ENCODE measurements at regions not wholly inside any gene's neighbourhood (a gene's known extent, or its start where the extent isn't known, plus 50 kb on each side); places are given as distances from the start of the nearest gene placed in this dataset.

GRCh38 chr9:126017758-126018157 is 270.6 kb downstream of the PBX3 start:
- DNase-seq (ENCODE audit: insufficient read length, low spot score) = no peak
- TF ChIP-seq, protein P1, sequence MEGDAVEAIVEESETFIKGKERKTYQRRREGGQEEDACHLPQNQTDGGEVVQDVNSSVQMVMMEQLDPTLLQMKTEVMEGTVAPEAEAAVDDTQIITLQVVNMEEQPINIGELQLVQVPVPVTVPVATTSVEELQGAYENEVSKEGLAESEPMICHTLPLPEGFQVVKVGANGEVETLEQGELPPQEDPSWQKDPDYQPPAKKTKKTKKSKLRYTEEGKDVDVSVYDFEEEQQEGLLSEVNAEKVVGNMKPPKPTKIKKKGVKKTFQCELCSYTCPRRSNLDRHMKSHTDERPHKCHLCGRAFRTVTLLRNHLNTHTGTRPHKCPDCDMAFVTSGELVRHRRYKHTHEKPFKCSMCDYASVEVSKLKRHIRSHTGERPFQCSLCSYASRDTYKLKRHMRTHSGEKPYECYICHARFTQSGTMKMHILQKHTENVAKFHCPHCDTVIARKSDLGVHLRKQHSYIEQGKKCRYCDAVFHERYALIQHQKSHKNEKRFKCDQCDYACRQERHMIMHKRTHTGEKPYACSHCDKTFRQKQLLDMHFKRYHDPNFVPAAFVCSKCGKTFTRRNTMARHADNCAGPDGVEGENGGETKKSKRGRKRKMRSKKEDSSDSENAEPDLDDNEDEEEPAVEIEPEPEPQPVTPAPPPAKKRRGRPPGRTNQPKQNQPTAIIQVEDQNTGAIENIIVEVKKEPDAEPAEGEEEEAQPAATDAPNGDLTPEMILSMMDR (IDR thresholded peaks at IDR 0.05; ENCODE audit: insufficient read depth, missing control alignments) = no peak
- FAIRE-seq = no peak

DNA sequence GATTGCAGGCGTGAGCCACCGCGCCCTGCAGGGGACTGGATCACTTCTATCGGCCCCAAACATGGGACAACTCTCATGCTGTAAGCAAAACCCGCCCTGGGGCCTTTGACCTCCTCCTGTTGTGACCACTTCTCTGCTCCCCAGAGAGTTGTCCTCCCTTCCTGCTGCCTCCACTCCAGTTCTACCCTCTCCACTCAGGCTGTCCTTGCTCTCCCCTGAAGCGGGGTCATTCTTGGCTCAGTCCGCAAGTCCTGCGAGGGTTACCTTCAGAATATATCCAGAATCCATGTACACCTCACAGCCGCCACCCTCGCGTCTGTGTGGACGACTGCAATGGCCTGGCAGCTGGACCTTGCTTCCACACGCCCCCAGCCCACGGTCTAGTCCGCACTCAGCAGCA is 273.7 kb downstream of the PBX3 start:
- FAIRE-seq (no peak), DNase-seq (ENCODE audit: insufficient read length, low spot score) (no peak)
- TF ChIP-seq, protein P1 (IDR thresholded peaks at IDR 0.05; ENCODE audit: insufficient read depth, missing control alignments) = no peak

GRCh38 chr9:126023962-126024361 is 276.8 kb downstream of the PBX3 start:
- FAIRE-seq (no peak), DNase-seq (ENCODE audit: insufficient read length, low spot score) (no peak)
- TF ChIP-seq, protein P1 (IDR thresholded peaks at IDR 0.05; ENCODE audit: insufficient read depth, missing control alignments) = no peak

DNA sequence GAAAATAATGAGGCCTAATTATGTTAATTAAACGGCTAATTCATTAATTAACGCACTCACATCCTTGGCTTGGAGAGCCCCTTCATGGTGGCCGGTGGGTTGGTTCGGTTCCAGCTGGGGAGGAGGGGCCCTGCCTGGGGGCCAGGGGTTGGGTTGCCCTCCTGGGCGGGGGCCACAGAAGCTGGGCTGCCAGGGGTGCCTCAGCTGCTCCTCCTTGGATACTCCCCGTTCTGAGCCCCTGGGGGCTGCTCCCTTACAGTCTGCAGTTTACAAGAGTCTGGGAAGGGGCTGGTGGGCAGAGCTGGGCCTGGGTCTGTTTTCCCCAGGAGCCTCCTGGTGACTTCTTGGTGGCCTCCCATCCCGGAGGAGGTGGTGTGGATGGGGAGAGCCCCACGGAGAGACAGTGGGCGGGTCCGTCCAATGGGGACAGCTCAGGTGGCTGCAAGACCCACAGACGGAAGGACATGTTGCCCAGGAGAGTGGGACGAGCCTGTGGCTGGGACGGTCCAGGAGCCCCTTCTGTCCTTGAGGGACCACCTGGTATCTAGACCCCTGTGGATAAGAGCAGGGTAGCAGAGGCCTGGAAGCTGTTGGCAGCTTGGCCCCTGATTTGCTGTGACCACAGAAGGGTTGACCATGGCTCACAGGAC is 277.5 kb downstream of the PBX3 start:
- TF ChIP-seq, protein P1 (IDR thresholded peaks at IDR 0.05; ENCODE audit: insufficient read depth, missing control alignments) = no peak
- DNase-seq (ENCODE audit: insufficient read length, low spot score) (no peak), FAIRE-seq (no peak)

- FAIRE-seq (no peak), DNase-seq (ENCODE audit: insufficient read length, low spot score) (no peak)
- TF ChIP-seq, protein P1 (IDR thresholded peaks at IDR 0.05; ENCODE audit: insufficient read depth, missing control alignments) = no peak
These were observed 278.8 kb downstream of the PBX3 start for GRCh38 chr9:126025991-126026390.

DNA sequence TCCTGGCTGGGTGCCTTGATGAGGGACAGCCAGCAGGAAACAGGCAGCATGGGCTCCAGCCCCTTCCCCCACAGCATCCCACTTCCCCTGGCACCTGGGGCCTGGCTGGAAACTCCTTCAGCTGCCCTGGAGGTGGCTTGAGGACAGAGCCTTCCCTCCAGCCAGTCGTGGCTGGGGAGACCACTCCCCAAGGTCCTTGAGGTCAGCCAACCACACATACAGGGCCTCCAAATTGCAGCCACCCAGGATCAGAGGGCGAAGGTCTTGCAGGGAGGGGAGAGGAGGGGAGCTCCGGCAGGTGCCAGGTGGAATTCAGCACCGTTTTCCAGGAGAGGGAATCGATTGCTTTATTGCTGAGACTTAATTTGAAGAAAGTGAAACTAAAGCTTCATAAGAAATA is 280.4 kb downstream of the PBX3 start:
- FAIRE-seq = no peak
- TF ChIP-seq, protein P1 (IDR thresholded peaks at IDR 0.05; ENCODE audit: insufficient read depth, missing control alignments) = no peak

GRCh38 chr9:126028746-126029145 is 281.6 kb downstream of the PBX3 start:
- FAIRE-seq (no peak), DNase-seq (ENCODE audit: insufficient read length, low spot score) (no peak)
- TF ChIP-seq, protein P1 (IDR thresholded peaks at IDR 0.05; ENCODE audit: insufficient read depth, missing control alignments) = no peak

More for the DNA sequence above, 280.4 kb downstream of the PBX3 start:
- no peak for DNase-seq (ENCODE audit: insufficient read length, low spot score)

All from D721Med (cell line).